ENCODE measurements at regions not wholly inside any gene's neighbourhood (a gene's known extent, or its start where the extent isn't known, plus 50 kb on each side); places are given as distances from the start of the nearest gene placed in this dataset.
"Not testable (repeated sequence)": the region's sequence is repeated elsewhere in the genome, so short reads cannot be mapped to it uniquely, and the experiment has no call there.

DNA sequence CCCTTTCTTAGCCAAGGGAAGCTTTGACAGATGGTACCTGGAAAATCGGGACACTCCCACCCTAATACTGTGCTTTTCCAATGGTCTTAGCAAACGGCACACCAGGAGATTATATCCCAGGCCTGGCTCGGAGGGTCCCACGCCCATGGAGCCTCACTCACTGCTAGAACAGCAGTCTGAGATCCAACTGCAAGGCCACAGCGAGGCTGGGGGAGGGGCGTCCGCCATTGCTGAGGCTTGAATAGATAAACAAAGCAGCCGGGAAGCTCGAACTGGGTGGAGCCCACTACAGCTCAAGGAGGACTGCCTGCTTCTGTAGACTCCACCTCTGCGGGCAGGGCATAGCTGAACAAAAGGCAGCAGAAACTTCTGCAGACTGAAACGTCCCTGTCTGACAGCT lies 225.6 kb upstream of the EDNRA start:
- not testable (repeated sequence) for DNase-seq

DNA sequence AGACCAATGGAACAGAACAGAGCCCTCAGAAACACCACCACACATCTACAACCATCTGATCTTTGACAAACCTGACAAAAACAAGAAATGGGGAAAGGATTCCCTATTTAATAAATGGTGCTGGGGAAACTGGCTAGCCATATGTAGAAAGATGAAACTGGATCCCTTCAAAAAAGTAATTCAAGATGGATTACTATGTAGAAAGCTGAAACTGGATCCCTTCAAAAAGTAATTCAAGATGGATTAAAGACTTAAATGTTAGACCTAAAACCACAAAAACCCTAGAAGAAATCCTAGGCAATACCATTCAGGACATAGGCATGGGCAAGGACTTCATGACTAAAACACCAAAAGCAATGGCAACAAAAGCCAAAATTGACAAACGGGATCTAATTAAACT lies 221.6 kb upstream of the EDNRA start:
- not testable (repeated sequence) for DNase-seq

GRCh38 chr4:147284256-147284835 lies 196.6 kb upstream of the EDNRA start:
- no peak for DNase-seq

GRCh38 chr4:147284935-147285334 lies 196.0 kb upstream of the EDNRA start:
- DNase-seq, result no peak

DNA sequence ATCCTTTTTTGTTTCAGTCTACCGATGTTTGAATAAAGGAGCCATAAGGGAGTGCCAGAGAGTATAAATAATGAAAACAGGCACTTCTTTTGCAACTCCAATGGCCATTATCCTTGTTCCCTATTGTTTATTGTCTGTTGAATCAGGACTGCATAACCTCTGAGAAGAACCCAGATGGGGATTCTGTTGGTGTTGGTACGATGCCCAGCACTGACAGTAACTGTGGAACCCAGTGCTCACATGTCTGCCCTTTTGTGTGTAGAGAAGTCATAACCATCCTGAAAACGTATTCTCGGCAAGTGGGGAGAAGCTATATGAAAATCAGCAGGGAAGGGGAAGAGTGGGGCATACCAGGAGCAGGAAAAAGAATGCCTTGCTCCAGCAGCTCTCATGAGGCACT lies 195.1 kb upstream of the EDNRA start:
- DNase-seq, result no peak

GRCh38 chr4:147286846-147287587 lies 193.9 kb upstream of the EDNRA start:
- no peak for DNase-seq

DNA sequence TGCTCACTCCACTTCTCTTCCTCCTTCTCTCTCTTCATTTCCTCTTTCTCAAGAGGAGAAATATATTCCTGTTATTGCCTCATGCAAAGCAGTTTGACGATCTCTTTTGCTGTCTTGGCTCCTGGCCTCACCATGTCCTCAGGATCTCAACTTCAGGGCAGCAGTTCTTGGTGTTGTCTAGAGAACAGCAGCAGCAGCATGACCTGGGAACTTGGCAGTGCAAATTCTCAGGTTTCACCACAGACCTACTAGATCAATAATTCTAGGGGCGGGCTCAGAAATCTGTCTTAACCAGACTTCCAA lies 193.4 kb upstream of the EDNRA start:
- DNase-seq, result no peak

DNA sequence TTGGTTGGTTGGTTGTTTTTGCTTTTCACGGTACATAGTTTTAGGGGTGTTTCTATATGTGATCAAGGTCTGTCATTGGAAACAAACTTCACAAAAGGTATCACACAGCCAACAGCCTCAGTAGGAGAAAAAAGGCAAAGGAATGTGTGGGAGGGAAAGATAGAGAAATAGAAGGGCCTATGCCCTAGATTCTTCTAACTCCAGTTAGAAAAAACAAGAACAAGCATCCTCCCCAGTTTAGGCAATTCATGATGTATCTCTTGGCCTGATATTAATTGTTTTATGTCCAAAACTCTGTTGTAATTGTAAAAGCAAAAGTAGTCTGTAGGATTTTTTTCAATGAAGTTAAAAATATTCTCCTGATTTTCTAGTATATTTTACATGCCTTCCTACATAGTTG lies 192.4 kb upstream of the EDNRA start:
- DNase-seq, result no peak

DNA sequence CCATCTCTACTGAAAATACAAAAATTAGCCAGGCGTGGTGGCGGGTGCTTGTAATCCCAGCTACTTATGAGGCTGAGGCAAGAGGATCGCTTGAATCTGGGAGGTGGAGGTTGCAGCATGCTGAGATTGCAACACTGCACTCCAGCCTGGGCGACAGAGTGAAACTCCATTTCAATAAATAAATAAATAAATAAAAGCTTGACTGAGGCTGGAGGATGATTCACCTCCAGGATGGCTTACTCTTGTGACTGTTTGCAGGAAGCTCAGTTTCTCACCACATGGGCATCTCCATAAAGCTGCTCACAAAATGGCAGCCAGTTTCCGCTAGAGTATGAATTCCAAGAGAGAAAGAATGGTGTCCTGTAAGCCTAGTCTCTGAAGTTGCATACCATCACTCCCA lies 191.7 kb upstream of the EDNRA start:
- DNase-seq, result no peak

DNA sequence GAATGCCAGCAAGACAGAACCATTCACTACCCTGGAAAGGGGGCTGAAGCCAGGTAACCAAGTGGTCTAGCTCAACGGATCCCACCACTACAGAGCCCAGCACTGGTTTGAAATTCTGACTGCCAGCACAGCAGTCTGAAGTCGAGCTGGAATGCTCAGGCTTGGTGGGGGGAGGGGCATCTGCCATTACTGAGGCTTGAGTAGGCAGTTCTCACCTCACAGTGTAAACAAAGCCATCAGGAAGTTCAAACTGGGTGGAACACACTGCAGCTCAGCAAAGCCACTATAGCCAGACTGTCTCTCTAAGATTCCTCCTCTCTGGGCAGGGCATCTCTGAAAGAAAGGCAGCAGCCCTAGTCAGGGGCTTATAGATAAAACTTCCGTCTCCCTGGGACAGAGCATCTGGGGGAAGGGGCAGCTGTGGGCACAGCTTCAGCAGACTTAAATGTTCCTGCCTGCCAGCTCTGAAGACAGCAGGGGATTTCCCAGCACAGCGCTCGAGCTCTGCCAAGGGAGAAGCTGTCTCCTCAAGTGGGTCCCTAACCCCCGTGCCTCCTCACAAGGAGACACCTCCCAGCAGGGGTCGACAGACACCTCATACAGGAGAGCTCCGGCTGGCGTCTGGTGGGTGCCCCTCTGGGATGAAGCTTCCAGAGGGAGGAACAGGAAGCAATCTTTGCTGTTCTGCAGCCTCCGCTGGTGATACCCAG lies 188.1 kb upstream of the EDNRA start:
- not testable (repeated sequence) for DNase-seq

GRCh38 chr4:147293314-147293677 lies 187.6 kb upstream of the EDNRA start:
- DNase-seq, result not testable (repeated sequence)

GRCh38 chr4:147299205-147299604 lies 181.7 kb upstream of the EDNRA start:
- no peak for DNase-seq

GRCh38 chr4:147303174-147303872 lies 177.6 kb upstream of the EDNRA start:
- DNase-seq, result no peak

- DNase-seq, result no peak
These were observed 177.0 kb upstream of the EDNRA start for GRCh38 chr4:147303873-147304229.

- DNase-seq, result no peak
These were observed 172.8 kb upstream of the EDNRA start for GRCh38 chr4:147307896-147308674.

GRCh38 chr4:147309434-147309833 lies 171.5 kb upstream of the EDNRA start:
- no peak for DNase-seq

DNA sequence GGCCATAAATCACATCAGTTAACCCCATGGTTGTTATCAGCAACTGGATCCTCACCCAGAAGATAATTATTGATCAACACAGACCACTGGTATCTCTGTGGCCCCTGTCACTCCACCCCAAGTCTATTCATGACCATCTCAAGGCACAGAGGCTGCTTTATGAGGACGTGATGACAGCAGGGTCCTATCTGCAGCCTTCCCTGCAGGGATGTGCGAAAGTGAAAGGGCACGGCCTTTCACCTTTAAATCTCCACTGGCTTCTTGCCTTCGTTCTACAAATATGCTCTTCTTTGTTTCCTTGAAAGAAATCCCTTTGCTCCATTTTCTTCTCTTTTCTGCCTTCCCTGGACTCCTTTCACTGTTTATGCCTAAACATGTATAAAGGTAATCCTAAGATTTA lies 170.6 kb upstream of the EDNRA start:
- no peak for DNase-seq

DNA sequence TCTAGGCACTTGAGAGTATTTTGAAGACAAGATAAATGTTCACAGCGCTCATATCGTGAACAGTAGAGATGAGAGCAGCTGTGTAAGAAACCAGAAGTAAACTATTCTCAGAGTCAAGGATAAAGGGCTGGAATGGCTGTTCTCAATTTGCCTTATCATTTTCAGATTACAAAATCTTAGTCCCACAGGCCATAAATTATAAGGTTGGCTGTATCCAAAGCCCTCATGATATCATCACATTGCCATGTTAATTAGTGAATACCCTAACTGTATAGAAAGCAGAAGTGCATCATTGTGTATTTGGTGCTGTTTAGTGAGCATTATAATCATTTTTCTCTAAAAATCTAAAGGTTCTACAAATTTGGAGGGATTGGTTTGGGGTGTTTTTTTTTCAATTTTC lies 168.9 kb upstream of the EDNRA start:
- DNase-seq, result no peak

- DNase-seq, result no peak
These were observed 168.4 kb upstream of the EDNRA start for GRCh38 chr4:147312376-147313046.

GRCh38 chr4:147313108-147313507 lies 167.8 kb upstream of the EDNRA start:
- DNase-seq, result no peak

GRCh38 chr4:147318586-147318985 lies 162.3 kb upstream of the EDNRA start:
- no peak for DNase-seq

- no peak for DNase-seq
These were observed 155.3 kb upstream of the EDNRA start for GRCh38 chr4:147325571-147325981.

Measured in effector CD4-positive, alpha-beta T cell (primary cell).